ENCODE measurements at regions not wholly inside any gene's neighbourhood (a gene's known extent, or its start where the extent isn't known, plus 50 kb on each side); places are given as distances from the start of the nearest gene placed in this dataset.

- TF ChIP-seq CTCF (IDR thresholded peaks at IDR 0.05; ENCODE audit: low read depth, low read length) (no peak), EZH2phosphoT487 (IDR thresholded peaks at IDR 0.05; ENCODE audit: low read depth) (no peak)
Measured at GRCh38 chr12:45535610-45536180, 193.8 kb upstream of the ARID2 start.
